IPS DF 4.7 (cell line): ENCODE measurements at regions not wholly inside any gene's neighbourhood (a gene's known extent, or its start where the extent isn't known, plus 50 kb on each side); places are given as distances from the start of the nearest gene placed in this dataset.
"Not testable (repeated sequence)": the region's sequence is repeated elsewhere in the genome, so short reads cannot be mapped to it uniquely, and the experiment has no call there.

Experiments used
- DNase-seq: peaks from one replicate; pipeline ENCODE4 v3.0.0-alpha.2; 2013; ENCODE audit warnings: low spot score; ENCODE audit errors: extremely low read depth

GRCh38 chr4:79747252-79747651, 325.8 kb downstream of the ANTXR2 start:
- DNase-seq, result no peak

- DNase-seq, result no peak
These were observed 330.0 kb downstream of the ANTXR2 start for GRCh38 chr4:79743014-79743413.

GRCh38 chr4:79739912-79740311, 331.9 kb upstream of the GK2 start:
- DNase-seq, result no peak

GRCh38 chr4:79723507-79723906, 315.5 kb upstream of the GK2 start:
- DNase-seq, result no peak

- no peak for DNase-seq
These were observed 292.3 kb upstream of the GK2 start for GRCh38 chr4:79700356-79700755.

- no peak for DNase-seq
These were observed 289.4 kb upstream of the GK2 start for GRCh38 chr4:79697444-79697843.

- DNase-seq, result not testable (repeated sequence)
These were observed 288.5 kb upstream of the GK2 start for GRCh38 chr4:79696534-79696933.

GRCh38 chr4:79695848-79696247, 287.8 kb upstream of the GK2 start:
- no peak for DNase-seq

GRCh38 chr4:79689740-79690139, 281.7 kb upstream of the GK2 start:
- no peak for DNase-seq

- DNase-seq, result no peak
These were observed 280.7 kb upstream of the GK2 start for GRCh38 chr4:79688691-79689090.

- DNase-seq, result no peak
These were observed 279.0 kb upstream of the GK2 start for GRCh38 chr4:79687006-79687405.

GRCh38 chr4:79685542-79685941, 277.5 kb upstream of the GK2 start:
- no peak for DNase-seq

GRCh38 chr4:79684516-79684915, 276.5 kb upstream of the GK2 start:
- no peak for DNase-seq

- no peak for DNase-seq
These were observed 274.9 kb upstream of the GK2 start for GRCh38 chr4:79682801-79683530.

- DNase-seq, result no peak
These were observed 274.1 kb upstream of the GK2 start for GRCh38 chr4:79682161-79682560.

- no peak for DNase-seq
These were observed 271.8 kb upstream of the GK2 start for GRCh38 chr4:79679859-79680258.

GRCh38 chr4:79678472-79679202, 270.6 kb upstream of the GK2 start:
- DNase-seq, result no peak

GRCh38 chr4:79676705-79677104, 268.7 kb upstream of the GK2 start:
- no peak for DNase-seq

- not testable (repeated sequence) for DNase-seq
These were observed 266.9 kb upstream of the GK2 start for GRCh38 chr4:79674906-79675305.

- DNase-seq, result no peak
These were observed 265.9 kb upstream of the GK2 start for GRCh38 chr4:79673898-79674297.

- DNase-seq, result no peak
These were observed 265.3 kb upstream of the GK2 start for GRCh38 chr4:79673377-79673776.

GRCh38 chr4:79666875-79667274, 258.8 kb upstream of the GK2 start:
- no peak for DNase-seq

GRCh38 chr4:79666112-79666511, 258.1 kb upstream of the GK2 start:
- DNase-seq, result no peak
